Muscle layer of duodenum (tissue), 2 donors: ENCODE measurements at regions not wholly inside any gene's neighbourhood (a gene's known extent, or its start where the extent isn't known, plus 50 kb on each side); places are given as distances from the start of the nearest gene placed in this dataset.

ENCODE experiments used
- H3K27ac ChIP-seq: one replicate; pipeline ENCODE4 v1.7.0; 2013; ENCODE audit warnings: mild to moderate bottlenecking, low read length
- H3K27me3 ChIP-seq: one replicate; pipeline ENCODE4 v1.7.0; 2013; ENCODE audit warnings: low read depth, mild to moderate bottlenecking, control low read depth, low read length
- H3K36me3 ChIP-seq, 2 donors: one replicate each; pipeline ENCODE4 v1.7.0; 2013; ENCODE audit warnings: low read length in 2 of 2, control low read depth in 1 of 2, mild to moderate bottlenecking in 1 of 2; ENCODE audit not compliant: insufficient read depth in 2 of 2, control insufficient read depth in 1 of 2
- H3K4me1 ChIP-seq, 2 donors: one replicate each; pipeline ENCODE4 v1.7.0; 2013; ENCODE audit warnings: low read length in 2 of 2, mild to moderate bottlenecking in 2 of 2, control low read depth in 1 of 2, moderate library complexity in 1 of 2; ENCODE audit not compliant: insufficient read depth in 2 of 2, control insufficient read depth in 1 of 2
- H3K4me3 ChIP-seq, 2 donors: one replicate each; pipeline ENCODE4 v1.7.0; 2013; ENCODE audit warnings: low read length in 2 of 2, low read depth in 1 of 2, mild to moderate bottlenecking in 1 of 2
- H3K9me3 ChIP-seq, 2 donors: one replicate each; pipeline ENCODE4 v1.7.0; 2013; ENCODE audit warnings: low read length in 2 of 2, control low read depth in 1 of 2, mild to moderate bottlenecking in 1 of 2; ENCODE audit not compliant: control insufficient read depth in 1 of 2
- donor health status: healthy.

DNA sequence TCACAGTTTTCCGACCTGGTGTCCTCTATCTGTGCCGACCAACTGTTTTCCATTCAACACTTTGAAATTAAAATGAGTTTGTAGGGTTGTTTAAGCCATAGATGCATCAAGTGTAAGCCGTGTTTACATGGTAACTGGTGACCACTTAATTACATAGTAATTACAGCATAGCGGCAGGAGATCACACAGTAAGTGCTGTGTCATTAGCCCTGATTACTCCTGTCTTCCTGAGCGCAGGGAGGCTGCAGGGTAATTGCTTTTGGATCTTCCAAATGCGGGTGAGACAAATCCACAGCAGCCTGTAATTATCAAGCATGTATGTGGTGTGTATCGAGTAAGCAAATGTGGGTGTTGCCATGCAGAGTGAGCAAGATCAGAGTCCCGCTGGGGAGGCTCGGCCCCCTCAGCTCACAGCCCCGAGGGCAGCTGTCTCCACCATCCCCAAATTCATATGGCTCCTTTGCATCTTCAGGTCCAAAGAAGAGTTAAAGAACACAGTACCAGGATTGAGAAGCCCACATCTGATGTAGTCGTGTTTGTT is 71.5 kb upstream of the HDAC4 start:
- Histone ChIP-seq H3K9me3 (no peaks in the 10 kb centered on the region), H3K36me3 (no peaks in the 10 kb centered on the region), H3K4me3 (no peak overlapping the region), H3K27me3 (no peaks in the 10 kb centered on the region), H3K27ac (no peak overlapping the region), H3K4me1 (no peaks in the 10 kb centered on the region)

DNA sequence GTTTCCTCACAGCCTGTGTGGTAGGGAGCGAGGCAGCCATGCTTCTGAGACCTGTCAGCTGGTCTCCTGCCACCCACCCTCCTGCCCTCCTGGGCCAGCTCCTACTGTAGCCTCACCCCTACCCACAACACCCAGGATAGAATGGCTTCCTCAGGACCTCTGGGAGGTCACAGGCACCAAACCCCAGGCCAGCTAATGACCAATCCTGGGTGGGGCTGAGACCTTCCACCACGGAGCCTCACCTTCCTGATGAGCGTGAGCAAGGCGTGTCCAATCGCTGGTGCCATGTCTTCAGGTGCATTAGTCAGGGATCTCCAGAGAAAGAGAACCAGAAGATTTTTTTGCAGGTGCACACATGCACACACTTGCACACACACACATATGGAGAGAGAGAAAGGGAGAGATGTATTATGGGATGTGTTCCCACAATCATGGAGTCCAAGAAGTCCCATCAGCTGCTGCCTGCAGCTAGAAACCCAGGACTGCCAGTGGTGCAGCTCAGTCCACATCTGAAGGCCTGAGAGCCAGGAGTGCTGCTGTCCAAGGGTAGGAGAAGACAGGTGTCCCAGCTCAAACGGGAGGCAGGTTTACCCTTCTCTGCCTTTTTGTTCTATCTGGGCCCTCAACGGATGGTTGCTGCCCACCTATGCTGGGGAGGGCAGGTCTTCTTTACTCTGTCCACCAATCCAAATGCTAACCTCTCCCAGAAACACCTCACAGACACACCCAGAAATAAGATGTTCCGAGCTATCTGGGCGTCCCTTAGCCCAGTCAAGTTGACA is 70.4 kb upstream of the HDAC4 start:
- H3K4me1 ChIP-seq, result no peaks in the 10 kb centered on the region
- H3K9me3 ChIP-seq, result no peaks in the 10 kb centered on the region
- no peak overlapping the region for H3K27ac ChIP-seq
- H3K36me3 ChIP-seq, result no peaks in the 10 kb centered on the region
- no peaks in the 10 kb centered on the region for H3K27me3 ChIP-seq
- H3K4me3 ChIP-seq, result no peak overlapping the region

DNA sequence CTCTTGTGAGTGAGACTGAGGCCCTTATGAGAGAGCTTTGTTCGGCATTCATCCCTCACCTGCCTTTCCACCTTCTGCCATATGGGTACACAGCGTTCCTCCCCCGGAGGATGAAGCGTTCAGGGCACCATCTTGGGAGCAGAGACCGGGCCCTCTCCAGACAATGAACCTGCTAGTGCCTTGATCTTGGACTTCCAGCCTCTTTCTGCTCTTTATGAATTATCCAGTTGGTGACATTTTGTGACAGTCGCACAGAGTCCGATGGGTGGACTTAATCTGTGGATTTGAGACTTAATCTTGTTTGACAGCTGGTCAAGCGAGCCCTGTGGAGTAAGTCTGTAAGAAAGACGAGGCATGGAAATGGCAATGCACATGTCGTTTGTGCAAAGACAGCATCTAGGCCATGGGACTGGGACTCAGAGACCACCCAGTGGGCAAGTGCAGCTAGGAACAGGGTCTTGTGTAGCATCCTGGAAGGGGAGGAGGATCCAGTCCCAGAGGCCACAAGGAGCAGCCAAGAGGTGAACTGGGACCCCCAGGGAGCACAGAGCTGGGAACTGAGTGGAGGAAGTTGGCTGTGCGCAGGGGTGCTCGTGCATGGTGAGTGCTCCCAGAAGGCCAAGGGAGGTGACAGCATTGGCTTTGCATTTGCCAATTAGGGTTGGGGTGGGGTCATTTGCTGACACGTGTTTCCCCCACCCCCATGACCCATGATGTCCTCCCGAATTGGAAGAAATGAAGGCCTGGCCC is 69.5 kb upstream of the HDAC4 start:
- Histone ChIP-seq H3K9me3 (no peaks in the 10 kb centered on the region), H3K4me3 (no peak overlapping the region), H3K36me3 (no peaks in the 10 kb centered on the region), H3K4me1 (no peaks in the 10 kb centered on the region), H3K27ac (no peak overlapping the region), H3K27me3 (no peaks in the 10 kb centered on the region)

DNA sequence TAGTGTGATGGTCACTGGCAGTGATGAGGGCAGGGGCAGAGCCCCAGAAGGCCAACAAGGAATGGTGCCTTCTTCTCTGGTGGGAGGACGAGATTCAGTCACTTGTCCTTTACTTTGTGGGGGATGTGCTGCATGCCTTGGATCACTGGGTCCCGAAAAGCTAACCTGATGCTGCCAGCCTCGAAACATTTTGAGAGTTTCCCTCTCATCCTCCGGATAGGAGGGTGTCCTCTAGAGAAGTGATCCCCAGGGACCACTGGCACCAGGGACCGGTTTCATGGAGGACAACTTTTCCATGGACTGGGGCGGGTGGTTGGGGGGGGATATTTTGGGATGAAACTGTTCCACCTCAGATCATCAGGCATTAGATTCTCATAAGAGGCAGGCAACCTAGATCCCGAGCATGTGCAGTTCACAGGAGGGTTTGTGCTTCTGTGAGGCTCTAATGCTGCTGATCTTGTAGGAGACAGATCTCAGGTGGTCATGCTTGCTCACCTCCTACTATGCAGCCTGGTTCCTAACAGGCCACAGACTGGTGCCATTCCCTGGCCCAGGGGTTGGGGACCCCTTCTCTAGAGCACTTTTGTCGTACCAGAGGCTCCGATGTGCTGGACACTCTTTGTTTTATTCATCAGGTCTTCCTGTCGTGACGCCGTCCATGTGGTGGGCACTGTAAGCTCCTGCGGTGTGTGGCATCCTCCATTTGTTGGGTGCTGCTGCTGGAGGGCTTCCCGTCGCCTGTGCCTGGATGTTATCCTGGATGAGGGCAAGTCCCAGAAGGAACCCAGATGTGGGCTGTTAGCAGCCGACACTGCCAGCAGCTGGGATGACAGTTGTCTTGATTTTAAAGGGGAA is 68.5 kb upstream of the HDAC4 start:
- Histone ChIP-seq H3K4me1 (no peaks in the 10 kb centered on the region), H3K4me3 (no peak overlapping the region), H3K27ac (no peak overlapping the region), H3K27me3 (no peaks in the 10 kb centered on the region), H3K36me3 (no peaks in the 10 kb centered on the region), H3K9me3 (no peaks in the 10 kb centered on the region)

DNA sequence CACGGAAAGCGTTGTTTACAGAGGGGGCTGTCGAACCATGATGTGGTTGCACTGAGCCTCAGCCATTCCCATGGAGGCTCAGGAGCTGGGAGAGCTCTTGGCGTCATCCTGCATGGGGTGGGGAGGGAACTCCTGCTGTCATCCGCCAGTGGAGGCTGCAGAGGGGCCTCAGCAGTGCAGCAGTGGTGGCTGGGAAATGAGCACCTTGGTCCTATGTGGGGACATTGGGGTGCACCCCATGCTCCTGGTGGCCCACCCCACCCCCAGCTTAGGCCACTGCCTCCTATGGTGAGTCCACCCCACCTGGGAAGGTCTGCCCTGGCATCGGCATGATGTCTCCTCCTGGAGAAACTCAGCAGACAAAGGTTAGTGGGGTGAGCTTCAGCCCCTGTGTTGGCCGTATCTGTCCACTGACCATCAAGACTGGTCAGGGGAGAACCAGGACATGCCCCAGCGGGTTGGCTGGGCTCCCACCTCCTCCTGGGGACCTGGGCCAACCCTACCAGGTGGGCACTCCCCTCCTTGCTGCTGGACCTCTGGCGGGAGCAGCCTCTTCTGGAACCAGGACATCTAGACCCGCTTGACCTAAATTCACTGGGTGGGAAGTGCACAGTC is 67.8 kb upstream of the HDAC4 start:
- H3K4me3 ChIP-seq, result no peak overlapping the region
- no peaks in the 10 kb centered on the region for H3K36me3 ChIP-seq
- peaks cover 0 to 6% of the 10 kb centered on the region in 2 donors for H3K4me1 ChIP-seq
- H3K27ac ChIP-seq, result no peak overlapping the region
- H3K9me3 ChIP-seq, result no peaks in the 10 kb centered on the region
- H3K27me3 ChIP-seq, result no peaks in the 10 kb centered on the region

DNA sequence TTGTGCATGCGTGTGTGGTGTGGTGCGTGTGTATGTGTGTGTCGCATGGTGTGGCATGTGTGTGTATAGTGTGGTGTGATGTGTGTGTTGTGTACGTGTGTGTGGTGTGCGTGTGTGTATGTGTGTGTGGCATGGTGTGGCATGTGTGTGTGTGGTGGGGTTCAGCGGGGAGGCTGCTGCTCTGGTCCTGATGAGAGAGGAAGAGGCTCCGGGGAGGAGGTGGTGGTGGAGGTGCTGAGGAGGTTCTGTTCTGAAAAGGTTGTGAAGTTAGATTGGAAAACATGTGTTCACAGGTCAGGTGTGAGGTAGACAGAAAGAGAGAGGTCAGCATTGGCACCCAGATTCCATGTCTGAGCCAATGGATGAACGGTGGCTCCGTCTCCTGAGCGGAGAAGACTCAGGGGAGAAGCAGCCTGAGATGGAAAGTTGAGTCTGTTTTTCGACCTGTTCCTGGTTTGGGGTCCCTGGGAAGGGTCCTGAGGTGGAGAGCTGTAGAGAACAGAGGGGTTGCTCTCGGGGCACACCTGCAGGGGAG is 67.2 kb upstream of the HDAC4 start:
- Histone ChIP-seq H3K4me1 (peaks cover 0 to 12% of the 10 kb centered on the region in 2 donors), H3K4me3 (no peak overlapping the region), H3K36me3 (no peaks in the 10 kb centered on the region), H3K27ac (no peak overlapping the region), H3K9me3 (no peaks in the 10 kb centered on the region), H3K27me3 (no peaks in the 10 kb centered on the region)

DNA sequence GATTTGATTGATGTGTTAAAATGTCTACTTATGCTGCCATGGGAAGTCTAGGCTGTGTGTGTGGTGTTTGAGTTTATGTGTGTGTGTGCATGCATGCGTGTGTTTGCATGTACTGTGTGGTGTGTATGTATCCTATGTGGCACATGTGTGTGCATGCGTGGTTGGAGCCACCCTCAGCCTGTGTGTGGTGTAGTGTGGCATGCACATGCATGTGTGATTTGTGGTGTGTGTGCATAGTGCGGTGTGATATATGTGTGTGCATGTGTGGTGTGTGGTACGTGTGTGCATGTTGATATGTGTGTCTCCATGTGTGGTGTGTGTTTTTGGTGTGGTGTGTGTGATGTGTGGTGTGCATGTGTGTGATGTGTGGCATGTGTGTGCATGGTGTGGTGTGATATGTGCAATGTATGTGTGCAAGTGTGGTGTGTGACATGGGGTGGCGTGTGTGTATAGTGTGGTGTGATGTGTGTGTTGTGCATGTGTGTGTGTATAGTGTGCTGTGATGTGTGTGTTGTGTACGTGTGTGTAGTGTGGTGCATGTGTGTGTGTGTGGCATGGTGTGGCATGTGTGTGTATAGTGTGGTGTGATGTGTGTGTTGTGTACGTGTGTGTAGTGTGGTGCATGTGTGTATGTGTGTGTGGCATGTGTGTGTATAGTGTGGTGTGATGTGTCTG is 66.6 kb upstream of the HDAC4 start:
- no peak overlapping the region for H3K27ac ChIP-seq

DNA sequence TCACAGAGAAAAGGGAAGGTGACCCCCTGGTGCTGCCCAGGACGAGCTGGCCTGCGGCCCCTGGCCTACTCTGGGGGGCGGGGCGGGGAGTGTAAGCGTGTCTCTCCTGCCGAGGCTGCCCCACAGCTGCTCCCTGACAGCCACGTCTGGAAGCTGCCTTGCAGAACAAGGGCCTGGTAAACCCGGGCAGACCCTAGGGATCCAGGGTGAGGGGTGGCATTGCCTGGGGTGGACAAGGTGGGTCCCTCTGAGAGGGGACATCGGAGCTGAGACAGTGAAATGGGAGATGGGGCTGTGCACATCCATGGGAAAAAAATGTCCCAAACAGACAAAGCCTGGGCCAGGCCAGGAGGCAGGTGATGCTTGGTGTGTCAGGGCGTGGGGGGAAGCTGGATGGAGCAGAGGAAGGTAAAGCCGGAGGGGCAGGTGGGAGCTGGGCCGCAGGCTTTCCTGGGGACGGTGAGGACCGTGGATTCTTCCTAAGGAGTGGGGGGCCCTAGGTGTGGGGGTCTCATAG is 66.0 kb upstream of the HDAC4 start:
- no peaks in the 10 kb centered on the region for H3K9me3 ChIP-seq
- H3K27ac ChIP-seq, result no peak overlapping the region
- H3K4me3 ChIP-seq, result no peak overlapping the region
- no peaks in the 10 kb centered on the region for H3K36me3 ChIP-seq
- H3K27me3 ChIP-seq, result no peaks in the 10 kb centered on the region
- H3K4me1 ChIP-seq, result peaks cover 0 to 13% of the 10 kb centered on the region in 2 donors

More for the DNA sequence above, 66.6 kb upstream of the HDAC4 start:
- no peaks in the 10 kb centered on the region for H3K27me3 ChIP-seq
- no peak overlapping the region for H3K4me3 ChIP-seq
- H3K4me1 ChIP-seq, result peaks cover 0 to 13% of the 10 kb centered on the region in 2 donors
- no peaks in the 10 kb centered on the region for H3K36me3 ChIP-seq
- H3K9me3 ChIP-seq, result no peaks in the 10 kb centered on the region

DNA sequence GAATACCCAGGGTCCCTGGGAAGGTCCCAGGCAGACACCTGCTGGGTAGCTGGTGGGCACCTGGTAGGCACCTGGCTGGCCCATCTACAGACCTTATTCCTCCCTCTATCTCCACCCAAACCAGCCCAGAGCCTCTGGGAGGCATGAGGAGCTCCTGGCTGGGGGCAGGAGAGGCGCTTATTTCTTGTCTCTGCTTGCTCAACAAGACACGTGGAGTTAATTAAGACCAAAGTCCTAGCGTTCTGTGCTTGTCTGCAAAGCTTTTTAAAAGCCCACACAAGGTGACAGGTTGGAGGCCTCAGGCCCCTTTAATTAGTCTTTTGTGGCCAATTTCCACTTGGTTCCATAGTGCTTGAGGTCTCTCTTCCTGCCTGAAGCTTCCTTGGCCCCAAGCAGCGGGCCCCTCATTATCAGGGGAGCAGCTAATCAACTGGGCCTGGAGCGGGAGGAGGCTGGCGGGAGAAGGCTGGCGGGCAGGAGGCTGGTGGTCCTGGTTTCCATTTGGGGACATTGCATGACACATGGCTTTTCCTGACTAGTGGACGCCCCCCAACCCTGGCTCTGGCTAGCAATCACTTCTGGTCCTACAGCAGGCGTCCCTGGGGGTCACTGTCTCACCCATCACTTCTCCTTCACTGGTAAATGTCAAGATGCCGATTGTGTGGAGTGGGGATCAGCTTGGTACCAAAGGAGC is 65.4 kb upstream of the HDAC4 start:
- no peak overlapping the region for H3K4me3 ChIP-seq
- no peaks in the 10 kb centered on the region for H3K27me3 ChIP-seq
- H3K9me3 ChIP-seq, result no peaks in the 10 kb centered on the region
- H3K36me3 ChIP-seq, result no peaks in the 10 kb centered on the region
- H3K27ac ChIP-seq, result no peak overlapping the region
- peaks cover 0 to 13% of the 10 kb centered on the region in 2 donors for H3K4me1 ChIP-seq
